ENCODE measurements at regions not wholly inside any gene's neighbourhood (a gene's known extent, or its start where the extent isn't known, plus 50 kb on each side); places are given as distances from the start of the nearest gene placed in this dataset.

GRCh38 chr4:140284456-140284855 is 89.0 kb upstream of the SCOC start:
- TF ChIP-seq, protein P1, sequence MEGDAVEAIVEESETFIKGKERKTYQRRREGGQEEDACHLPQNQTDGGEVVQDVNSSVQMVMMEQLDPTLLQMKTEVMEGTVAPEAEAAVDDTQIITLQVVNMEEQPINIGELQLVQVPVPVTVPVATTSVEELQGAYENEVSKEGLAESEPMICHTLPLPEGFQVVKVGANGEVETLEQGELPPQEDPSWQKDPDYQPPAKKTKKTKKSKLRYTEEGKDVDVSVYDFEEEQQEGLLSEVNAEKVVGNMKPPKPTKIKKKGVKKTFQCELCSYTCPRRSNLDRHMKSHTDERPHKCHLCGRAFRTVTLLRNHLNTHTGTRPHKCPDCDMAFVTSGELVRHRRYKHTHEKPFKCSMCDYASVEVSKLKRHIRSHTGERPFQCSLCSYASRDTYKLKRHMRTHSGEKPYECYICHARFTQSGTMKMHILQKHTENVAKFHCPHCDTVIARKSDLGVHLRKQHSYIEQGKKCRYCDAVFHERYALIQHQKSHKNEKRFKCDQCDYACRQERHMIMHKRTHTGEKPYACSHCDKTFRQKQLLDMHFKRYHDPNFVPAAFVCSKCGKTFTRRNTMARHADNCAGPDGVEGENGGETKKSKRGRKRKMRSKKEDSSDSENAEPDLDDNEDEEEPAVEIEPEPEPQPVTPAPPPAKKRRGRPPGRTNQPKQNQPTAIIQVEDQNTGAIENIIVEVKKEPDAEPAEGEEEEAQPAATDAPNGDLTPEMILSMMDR (IDR thresholded peaks at IDR 0.05): no peak
- TF ChIP-seq POLR2A (IDR thresholded peaks at IDR 0.05): no peak
